ENCODE measurements at regions not wholly inside any gene's neighbourhood (a gene's known extent, or its start where the extent isn't known, plus 50 kb on each side); places are given as distances from the start of the nearest gene placed in this dataset.
"Not testable (repeated sequence)": the region's sequence is repeated elsewhere in the genome, so short reads cannot be mapped to it uniquely, and the experiment has no call there.

DNA sequence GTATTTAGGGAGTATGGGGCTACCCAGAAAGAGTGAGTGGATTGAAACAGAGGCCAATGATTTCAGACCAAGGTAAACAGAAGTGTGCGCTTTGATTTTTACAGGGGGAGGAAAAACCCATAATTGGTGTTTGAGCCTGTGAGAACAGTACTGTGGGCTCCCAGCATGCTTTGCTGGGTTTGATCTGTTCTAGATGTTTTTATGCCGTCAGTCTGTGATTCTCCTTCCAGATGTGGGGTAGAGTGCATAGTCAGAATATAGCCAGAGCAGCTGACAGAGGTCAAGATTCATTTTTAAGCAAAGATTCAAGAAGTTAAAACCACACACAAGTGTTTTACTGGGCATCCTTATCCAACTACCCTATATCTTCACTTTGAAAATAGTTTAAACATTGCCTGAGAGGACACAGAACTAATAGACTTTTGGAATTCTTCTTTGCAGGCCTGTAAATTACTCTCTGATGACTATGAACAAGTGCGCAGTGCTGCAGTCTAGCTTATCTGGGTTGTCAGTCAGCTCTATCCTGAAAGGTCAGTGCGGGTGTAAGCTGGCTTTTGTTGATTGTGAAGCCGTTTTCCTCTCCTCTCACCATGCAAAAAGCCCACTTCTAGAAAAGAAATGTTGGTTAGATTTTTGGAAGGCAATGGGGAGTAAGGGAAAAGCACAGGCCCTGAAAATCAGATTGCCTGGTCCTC is 216.2 kb upstream of the VKORC1L1 start:
- not testable (repeated sequence) for H3K27me3 ChIP-seq (ENCODE audit: insufficient read depth, low read length); H3K9me3 ChIP-seq (ENCODE audit: insufficient read depth, low read depth, low read length); H3K4me1 Mint-ChIP-seq (ENCODE audit: low read depth, unreplicated experiment); H2AFZ ChIP-seq (ENCODE audit: low read depth, low read length); H3K4me2 ChIP-seq (ENCODE audit: low read length); H3K4me3 ChIP-seq (ENCODE audit: insufficient read depth, low read depth, low read length); H3K4me3 Mint-ChIP-seq (ENCODE audit: unreplicated experiment); DNase-seq (ENCODE audit: low read depth); H3K36me3 ChIP-seq (ENCODE audit: insufficient read depth, low read length); H3K79me2 ChIP-seq (ENCODE audit: insufficient read depth, low read length); H3K27ac Mint-ChIP-seq (ENCODE audit: unreplicated experiment); FAIRE-seq; H3K27me3 Mint-ChIP-seq (ENCODE audit: low read depth, unreplicated experiment); H3K9ac ChIP-seq (ENCODE audit: low read length); H3K36me3 Mint-ChIP-seq (ENCODE audit: low read depth, unreplicated experiment); H3K9me3 Mint-ChIP-seq (ENCODE audit: unreplicated experiment); H4K20me1 ChIP-seq (ENCODE audit: insufficient read depth, low read length); H3K27ac ChIP-seq (ENCODE audit: low read depth, low read length); H3K4me1 ChIP-seq (ENCODE audit: insufficient read depth, low read length)

DNA sequence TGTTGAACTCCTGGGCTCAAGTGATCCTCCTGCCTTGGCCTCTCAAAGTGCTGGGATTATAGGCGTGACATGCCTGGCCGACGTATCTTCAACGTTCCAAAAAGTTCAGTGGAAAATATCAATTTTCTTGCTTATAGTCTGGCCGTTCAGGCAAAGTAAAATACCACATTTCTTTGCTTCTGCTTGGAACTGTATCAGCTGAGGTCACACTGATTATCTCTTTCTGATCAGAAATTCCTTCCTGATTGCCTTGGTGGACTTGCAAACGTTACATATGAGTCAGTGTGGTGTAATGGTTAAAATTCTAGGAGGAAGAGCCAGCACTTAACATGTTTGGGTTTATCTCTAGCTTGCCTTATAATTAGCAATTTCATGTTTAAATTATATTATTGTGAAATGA is 189.5 kb upstream of the VKORC1L1 start:
- H3K4me3 Mint-ChIP-seq (ENCODE audit: unreplicated experiment); H3K4me1 Mint-ChIP-seq (ENCODE audit: low read depth, unreplicated experiment); H3K27me3 Mint-ChIP-seq (ENCODE audit: low read depth, unreplicated experiment); H3K4me2 ChIP-seq (ENCODE audit: low read length); H3K27me3 ChIP-seq (ENCODE audit: insufficient read depth, low read length); H3K9me3 Mint-ChIP-seq (ENCODE audit: unreplicated experiment); H3K4me1 ChIP-seq (ENCODE audit: insufficient read depth, low read length); H3K36me3 ChIP-seq (ENCODE audit: insufficient read depth, low read length); H3K9ac ChIP-seq (ENCODE audit: low read length); H3K27ac ChIP-seq (ENCODE audit: low read depth, low read length); H3K36me3 Mint-ChIP-seq (ENCODE audit: low read depth, unreplicated experiment); DNase-seq (ENCODE audit: low read depth); FAIRE-seq; H3K79me2 ChIP-seq (ENCODE audit: insufficient read depth, low read length); H3K9me3 ChIP-seq (ENCODE audit: insufficient read depth, low read depth, low read length); H3K4me3 ChIP-seq (ENCODE audit: insufficient read depth, low read depth, low read length); H2AFZ ChIP-seq (ENCODE audit: low read depth, low read length); H4K20me1 ChIP-seq (ENCODE audit: insufficient read depth, low read length); H3K27ac Mint-ChIP-seq (ENCODE audit: unreplicated experiment): not testable (repeated sequence)

DNA sequence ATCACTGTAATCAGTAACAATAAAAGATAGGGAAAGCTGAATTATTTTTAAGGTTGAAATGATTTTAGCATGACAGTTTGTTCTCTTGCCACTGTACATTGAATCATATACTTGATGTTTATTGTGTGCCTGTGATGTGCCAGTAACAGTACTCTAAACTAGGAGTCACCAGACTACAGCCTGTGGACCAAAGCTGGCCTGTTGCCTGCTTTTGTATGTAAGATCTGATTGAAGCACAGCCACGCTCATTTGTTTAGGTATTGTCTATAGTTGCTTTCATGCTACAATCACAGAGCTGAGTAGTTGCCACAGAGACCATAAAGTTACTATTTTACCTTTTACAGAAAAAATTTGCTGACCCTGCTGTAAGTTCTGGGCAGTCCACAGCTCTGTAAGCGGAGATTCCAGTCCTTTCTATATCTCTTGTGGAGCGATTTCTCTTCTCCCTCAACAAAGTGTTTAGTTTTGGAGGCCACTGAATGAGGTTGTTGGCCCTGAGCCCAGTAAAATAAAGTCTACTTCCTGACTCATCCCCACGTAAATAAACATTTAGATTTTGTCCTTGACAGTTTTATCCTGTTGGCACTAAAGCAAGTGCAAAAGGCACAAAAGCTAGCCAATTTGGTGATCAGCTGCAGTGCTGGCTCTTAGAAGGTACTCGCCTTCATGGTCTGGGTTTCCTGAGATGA is 173.7 kb upstream of the VKORC1L1 start:
- H4K20me1 ChIP-seq (ENCODE audit: insufficient read depth, low read length); H3K4me1 Mint-ChIP-seq (ENCODE audit: low read depth, unreplicated experiment); H3K4me3 ChIP-seq (ENCODE audit: insufficient read depth, low read depth, low read length); H3K9ac ChIP-seq (ENCODE audit: low read length); H3K27ac ChIP-seq (ENCODE audit: low read depth, low read length); H3K79me2 ChIP-seq (ENCODE audit: insufficient read depth, low read length); H3K27me3 Mint-ChIP-seq (ENCODE audit: low read depth, unreplicated experiment); H3K36me3 Mint-ChIP-seq (ENCODE audit: low read depth, unreplicated experiment); H3K27me3 ChIP-seq (ENCODE audit: insufficient read depth, low read length); FAIRE-seq; H3K36me3 ChIP-seq (ENCODE audit: insufficient read depth, low read length); H3K27ac Mint-ChIP-seq (ENCODE audit: unreplicated experiment); H3K9me3 Mint-ChIP-seq (ENCODE audit: unreplicated experiment); H3K4me1 ChIP-seq (ENCODE audit: insufficient read depth, low read length); H3K9me3 ChIP-seq (ENCODE audit: insufficient read depth, low read depth, low read length); H2AFZ ChIP-seq (ENCODE audit: low read depth, low read length): not testable (repeated sequence)
- peak; percentile 7 for DNase-seq (ENCODE audit: low read depth)
- H3K4me3 Mint-ChIP-seq (ENCODE audit: unreplicated experiment) = peak overlapping the region; percentile 8
- peak overlapping the region; percentile 46 for H3K4me2 ChIP-seq (ENCODE audit: low read length)

DNA sequence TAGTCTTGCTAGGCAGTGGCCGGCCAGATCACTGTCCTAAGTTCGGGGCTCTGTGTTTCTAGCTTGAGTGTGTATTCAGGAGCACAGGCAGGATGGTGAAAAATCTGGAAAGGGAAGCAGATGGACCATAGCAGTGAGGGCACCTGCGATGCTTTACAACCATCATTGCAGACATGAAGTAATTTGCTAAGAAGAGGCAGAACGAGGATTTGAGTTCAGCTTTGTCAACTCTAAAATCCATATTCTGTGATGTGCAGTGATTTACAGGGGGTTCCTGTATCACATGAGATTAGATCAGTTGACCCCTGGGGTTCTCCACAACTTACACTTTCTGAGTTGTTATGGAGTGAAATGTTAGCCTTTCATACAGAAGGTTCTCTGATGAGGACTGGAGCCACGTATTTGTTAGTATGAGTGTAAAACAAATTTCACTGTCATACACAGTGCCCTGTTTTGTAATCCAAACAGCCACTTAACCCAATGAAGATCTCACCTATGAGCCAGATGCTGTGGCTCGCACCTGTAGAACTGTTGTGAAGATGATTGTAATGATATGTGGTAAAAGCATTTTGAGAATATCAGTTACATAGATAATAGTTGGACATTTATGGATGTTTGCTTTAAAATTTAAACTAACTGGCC is 173.0 kb upstream of the VKORC1L1 start:
- not testable (repeated sequence) for H3K4me1 ChIP-seq (ENCODE audit: insufficient read depth, low read length); H2AFZ ChIP-seq (ENCODE audit: low read depth, low read length); H3K27ac ChIP-seq (ENCODE audit: low read depth, low read length); H3K27me3 Mint-ChIP-seq (ENCODE audit: low read depth, unreplicated experiment); H3K27me3 ChIP-seq (ENCODE audit: insufficient read depth, low read length); H3K4me3 ChIP-seq (ENCODE audit: insufficient read depth, low read depth, low read length); H3K4me2 ChIP-seq (ENCODE audit: low read length); H3K9ac ChIP-seq (ENCODE audit: low read length); H3K36me3 ChIP-seq (ENCODE audit: insufficient read depth, low read length); H3K9me3 ChIP-seq (ENCODE audit: insufficient read depth, low read depth, low read length); FAIRE-seq; H3K79me2 ChIP-seq (ENCODE audit: insufficient read depth, low read length); H3K4me3 Mint-ChIP-seq (ENCODE audit: unreplicated experiment); H4K20me1 ChIP-seq (ENCODE audit: insufficient read depth, low read length); H3K9me3 Mint-ChIP-seq (ENCODE audit: unreplicated experiment); H3K27ac Mint-ChIP-seq (ENCODE audit: unreplicated experiment); DNase-seq (ENCODE audit: low read depth); H3K4me1 Mint-ChIP-seq (ENCODE audit: low read depth, unreplicated experiment); H3K36me3 Mint-ChIP-seq (ENCODE audit: low read depth, unreplicated experiment)

DNA sequence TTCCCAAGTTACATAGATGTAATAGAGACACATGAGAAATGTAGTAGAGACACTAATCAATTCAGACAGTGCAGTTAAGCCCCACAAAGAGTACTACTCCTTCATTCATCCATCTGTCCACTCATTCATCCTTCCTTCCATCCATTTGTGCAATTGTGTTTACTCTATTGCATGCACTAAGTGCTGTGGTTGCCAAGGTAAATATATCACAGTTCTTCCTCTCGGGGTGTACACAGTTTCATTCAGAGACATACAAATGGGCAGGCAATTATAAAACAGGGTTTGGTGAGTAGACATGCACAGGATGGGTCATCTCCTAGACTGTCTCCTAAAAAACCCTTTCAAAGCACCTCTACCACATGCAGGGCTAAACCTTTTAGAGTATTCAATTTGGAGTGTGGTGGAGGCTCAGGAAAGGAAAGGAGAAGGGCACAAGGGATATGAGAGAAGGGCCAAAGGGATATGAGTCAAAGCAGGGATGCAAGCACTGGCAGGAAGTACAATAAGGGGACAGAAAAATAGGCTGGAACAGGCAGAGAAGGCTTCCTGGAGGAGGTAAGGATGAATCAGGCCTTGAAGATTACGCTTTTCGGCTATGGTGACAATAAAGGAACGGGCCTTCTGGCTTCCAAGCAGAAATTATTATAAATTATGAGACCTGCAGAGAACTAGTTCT is 153.6 kb upstream of the VKORC1L1 start:
- DNase-seq (ENCODE audit: low read depth); H3K27me3 Mint-ChIP-seq (ENCODE audit: low read depth, unreplicated experiment); H3K4me3 ChIP-seq (ENCODE audit: insufficient read depth, low read depth, low read length): not testable (repeated sequence)

More for the DNA sequence above, 153.6 kb upstream of the VKORC1L1 start:
- not testable (repeated sequence) for FAIRE-seq; H3K4me1 Mint-ChIP-seq (ENCODE audit: low read depth, unreplicated experiment); H2AFZ ChIP-seq (ENCODE audit: low read depth, low read length); H3K9me3 Mint-ChIP-seq (ENCODE audit: unreplicated experiment); H3K36me3 ChIP-seq (ENCODE audit: insufficient read depth, low read length); H3K9me3 ChIP-seq (ENCODE audit: insufficient read depth, low read depth, low read length); H4K20me1 ChIP-seq (ENCODE audit: insufficient read depth, low read length); H3K4me1 ChIP-seq (ENCODE audit: insufficient read depth, low read length); H3K9ac ChIP-seq (ENCODE audit: low read length); H3K27me3 ChIP-seq (ENCODE audit: insufficient read depth, low read length); H3K36me3 Mint-ChIP-seq (ENCODE audit: low read depth, unreplicated experiment); H3K4me2 ChIP-seq (ENCODE audit: low read length); H3K4me3 Mint-ChIP-seq (ENCODE audit: unreplicated experiment); H3K79me2 ChIP-seq (ENCODE audit: insufficient read depth, low read length); H3K27ac Mint-ChIP-seq (ENCODE audit: unreplicated experiment); H3K27ac ChIP-seq (ENCODE audit: low read depth, low read length)
